ENCODE measurements at regions not wholly inside any gene's neighbourhood (a gene's known extent, or its start where the extent isn't known, plus 50 kb on each side); places are given as distances from the start of the nearest gene placed in this dataset.

GRCh38 chr18:67342159-67342558 is 174.4 kb downstream of the DSEL start:
- no peak for TF ChIP-seq CTCF (IDR thresholded peaks at IDR 0.05)
- H3K36me3 ChIP-seq (ENCODE audit: control insufficient read depth, insufficient read depth, low read length): no peaks in the 10 kb centered on the region
- H3K4me3 ChIP-seq (ENCODE audit: low read depth, low read length): no peak overlapping the region

GRCh38 chr18:67337696-67338095 is 178.8 kb downstream of the DSEL start:
- Histone ChIP-seq H3K79me2 (no peaks in the 10 kb centered on the region), H3K4me1 (no peaks in the 10 kb centered on the region), H3K36me3 (ENCODE audit: control insufficient read depth, insufficient read depth, low read length) (no peaks in the 10 kb centered on the region), H3K27ac (no peak overlapping the region), H3K27me3 (ENCODE audit: control insufficient read depth, insufficient read depth, low read length) (no peaks in the 10 kb centered on the region), H3K4me3 (ENCODE audit: low read depth, low read length) (no peak overlapping the region), H3K9me3 (ENCODE audit: control insufficient read depth, low read length) (no peaks in the 10 kb centered on the region), H3K4me2 (ENCODE audit: low read length) (no peak overlapping the region), H2AFZ (no peak overlapping the region), H3K9ac (no peak overlapping the region)
- TF ChIP-seq CTCF (IDR thresholded peaks at IDR 0.05): no peak

More at GRCh38 chr18:67342159-67342558, 174.4 kb downstream of the DSEL start:
- Histone ChIP-seq H3K4me1 (no peaks in the 10 kb centered on the region), H3K79me2 (no peaks in the 10 kb centered on the region), H3K27me3 (ENCODE audit: control insufficient read depth, insufficient read depth, low read length) (no peaks in the 10 kb centered on the region), H3K9ac (no peak overlapping the region), H3K4me2 (ENCODE audit: low read length) (no peak overlapping the region), H2AFZ (no peak overlapping the region), H3K9me3 (ENCODE audit: control insufficient read depth, low read length) (no peaks in the 10 kb centered on the region), H3K27ac (no peak overlapping the region)

- Histone ChIP-seq H3K4me1 (no peaks in the 10 kb centered on the region), H3K27me3 (ENCODE audit: control insufficient read depth, insufficient read depth, low read length) (no peaks in the 10 kb centered on the region), H2AFZ (no peak overlapping the region), H3K4me3 (ENCODE audit: low read depth, low read length) (no peak overlapping the region), H3K9ac (no peak overlapping the region), H3K36me3 (ENCODE audit: control insufficient read depth, insufficient read depth, low read length) (no peaks in the 10 kb centered on the region), H3K27ac (no peak overlapping the region), H3K79me2 (no peaks in the 10 kb centered on the region), H3K4me2 (ENCODE audit: low read length) (no peak overlapping the region), H3K9me3 (ENCODE audit: control insufficient read depth, low read length) (no peaks in the 10 kb centered on the region)
- no peak for TF ChIP-seq CTCF (IDR thresholded peaks at IDR 0.05)
These were observed 184.7 kb downstream of the DSEL start for GRCh38 chr18:67331857-67332256.

GRCh38 chr18:67319109-67319508 is 197.4 kb downstream of the DSEL start:
- Histone ChIP-seq H3K27me3 (ENCODE audit: control insufficient read depth, insufficient read depth, low read length) (no peaks in the 10 kb centered on the region), H3K36me3 (ENCODE audit: control insufficient read depth, insufficient read depth, low read length) (no peaks in the 10 kb centered on the region), H3K27ac (no peak overlapping the region), H3K4me2 (ENCODE audit: low read length) (no peak overlapping the region), H3K9me3 (ENCODE audit: control insufficient read depth, low read length) (no peaks in the 10 kb centered on the region), H3K4me3 (ENCODE audit: low read depth, low read length) (no peak overlapping the region), H3K79me2 (no peaks in the 10 kb centered on the region), H3K9ac (no peak overlapping the region), H2AFZ (no peak overlapping the region), H3K4me1 (no peaks in the 10 kb centered on the region)
- TF ChIP-seq CTCF (IDR thresholded peaks at IDR 0.05): no peak

- Histone ChIP-seq H2AFZ (no peak overlapping the region), H3K4me1 (no peaks in the 10 kb centered on the region), H3K27me3 (ENCODE audit: control insufficient read depth, insufficient read depth, low read length) (no peaks in the 10 kb centered on the region), H3K4me3 (ENCODE audit: low read depth, low read length) (no peak overlapping the region), H3K9me3 (ENCODE audit: control insufficient read depth, low read length) (no peaks in the 10 kb centered on the region), H3K9ac (no peak overlapping the region), H3K27ac (no peak overlapping the region), H3K79me2 (no peaks in the 10 kb centered on the region), H3K4me2 (ENCODE audit: low read length) (no peak overlapping the region), H3K36me3 (ENCODE audit: control insufficient read depth, insufficient read depth, low read length) (no peaks in the 10 kb centered on the region)
- TF ChIP-seq CTCF (IDR thresholded peaks at IDR 0.05): no peak
These were observed 197.9 kb downstream of the DSEL start for GRCh38 chr18:67318651-67319050.
